Loucy (cell line): ENCODE measurements at regions not wholly inside any gene's neighbourhood (a gene's known extent, or its start where the extent isn't known, plus 50 kb on each side); places are given as distances from the start of the nearest gene placed in this dataset.

Experiments
- H2AFZ ChIP-seq: fragments of 200-600 bp; sonication (generic); 2 replicates; pipeline ENCODE4 v1.6.0; 2016; ENCODE audit warnings: antibody characterized with exemption, mild to moderate bottlenecking, low read length, moderate library complexity
- H3F3A ChIP-seq: fragments of 200-600 bp; 2 replicates; pipeline ENCODE4 v1.6.0; 2016; ENCODE audit warnings: antibody characterized with exemption, low read depth, mild to moderate bottlenecking
- H3K27me3 ChIP-seq: fragments of 200-600 bp; sonication (generic); 2 replicates; pipeline ENCODE4 v1.6.1; 2014; ENCODE audit warnings: low read length, mild to moderate bottlenecking; ENCODE audit not compliant: insufficient read depth, poor library complexity, severe bottlenecking
- H3K36me3 ChIP-seq: fragments of 200-600 bp; sonication (generic); 2 replicates; pipeline ENCODE4 v1.6.1; 2016; ENCODE audit warnings: low read length; ENCODE audit not compliant: insufficient read depth
- H3K4me1 ChIP-seq: fragments of 200-600 bp; sonication (generic); 2 replicates; pipeline ENCODE4 v1.5.1; 2014; ENCODE audit warnings: low read length, mild to moderate bottlenecking; ENCODE audit not compliant: insufficient read depth, poor library complexity, severe bottlenecking
- H3K4me2 ChIP-seq: fragments of 200-600 bp; sonication (generic); 2 replicates; pipeline ENCODE4 v1.6.0; 2014; ENCODE audit warnings: antibody characterized with exemption, low read length, low read depth, mild to moderate bottlenecking; ENCODE audit not compliant: poor library complexity, severe bottlenecking
- H3K4me3 ChIP-seq: fragments of 200-600 bp; sonication (generic); 2 replicates; pipeline ENCODE4 v1.5.1; 2014; ENCODE audit warnings: low read length, mild to moderate bottlenecking, mixed read lengths; ENCODE audit not compliant: poor library complexity, severe bottlenecking
- H3K79me2 ChIP-seq: fragments of 200-600 bp; sonication (generic); 2 replicates; pipeline ENCODE4 v1.6.1; 2014; ENCODE audit warnings: low read length; ENCODE audit not compliant: insufficient read depth
- H3K9ac ChIP-seq: fragments of 200-600 bp; sonication (generic); 2 replicates; pipeline ENCODE4 v1.6.0; 2014; ENCODE audit warnings: mild to moderate bottlenecking, low read depth, low read length, moderate library complexity; ENCODE audit not compliant: poor library complexity, severe bottlenecking
- H3K9me2 ChIP-seq: fragments of 200-600 bp; sonication (generic); replicated peaks from 2 replicates; pipeline ENCODE4 v1.6.1; 2016; ENCODE audit warnings: low read depth, low read length, mixed read lengths
- H3K9me3 ChIP-seq: fragments of 200-600 bp; sonication (generic); 2 replicates; pipeline ENCODE4 v1.6.1; 2014; ENCODE audit warnings: mild to moderate bottlenecking, antibody characterized with exemption, low read length, low read depth; ENCODE audit not compliant: insufficient read depth
- H4K20me1 ChIP-seq: fragments of 200-600 bp; sonication (generic); 2 replicates; pipeline ENCODE4 v1.6.0; 2014; ENCODE audit warnings: antibody characterized with exemption, low read length, mild to moderate bottlenecking; ENCODE audit not compliant: insufficient read depth, poor library complexity, severe bottlenecking
- CTCF ChIP-seq: fragments of 200-600 bp; sonication (generic); conservative IDR thresholded peaks from 2 replicates; pipeline ENCODE4 v1.5.1; 2014; ENCODE audit warnings: mild to moderate bottlenecking, antibody characterized with exemption, low read length
- EZH2phosphoT487 ChIP-seq: fragments of 200-600 bp; IDR thresholded peaks from 2 replicates; pipeline ENCODE4 v1.6.1; 2018; ENCODE audit warnings: antibody characterized with exemption, mild to moderate bottlenecking, moderate library complexity, borderline replicate concordance

GRCh38 chr17:69921046-69921445 lies 154.0 kb upstream of the KCNJ16 start:
- no peaks in the 10 kb centered on the region for H4K20me1 ChIP-seq
- H3F3A ChIP-seq, result no peaks in the 10 kb centered on the region
- H3K27me3 ChIP-seq, result no peaks in the 10 kb centered on the region
- TF ChIP-seq EZH2phosphoT487 (no peak), CTCF (no peak)
- no peak overlapping the region for H3K9ac ChIP-seq
- H3K9me3 ChIP-seq, result no peaks in the 10 kb centered on the region
- H2AFZ ChIP-seq, result no peak overlapping the region
- H3K4me3 ChIP-seq, result no peak overlapping the region
- H3K4me1 ChIP-seq, result no peaks in the 10 kb centered on the region
- no peak overlapping the region for H3K4me2 ChIP-seq
- H3K9me2 ChIP-seq, result no peaks in the 10 kb centered on the region
- no peaks in the 10 kb centered on the region for H3K36me3 ChIP-seq
- H3K79me2 ChIP-seq, result no peaks in the 10 kb centered on the region

- no peak overlapping the region for H3K4me2 ChIP-seq
- no peaks in the 10 kb centered on the region for H3K4me1 ChIP-seq
- H2AFZ ChIP-seq, result no peak overlapping the region
- no peak overlapping the region for H3K4me3 ChIP-seq
- no peaks in the 10 kb centered on the region for H3K27me3 ChIP-seq
- no peaks in the 10 kb centered on the region for H3K9me2 ChIP-seq
- no peaks in the 10 kb centered on the region for H3K79me2 ChIP-seq
- no peaks in the 10 kb centered on the region for H3F3A ChIP-seq
- H3K36me3 ChIP-seq, result no peaks in the 10 kb centered on the region
- TF ChIP-seq CTCF, result no peak
- TF ChIP-seq EZH2phosphoT487, result no peak
- H4K20me1 ChIP-seq, result no peaks in the 10 kb centered on the region
- H3K9ac ChIP-seq, result no peak overlapping the region
- no peaks in the 10 kb centered on the region for H3K9me3 ChIP-seq
Observed at GRCh38 chr17:69928611-69929010, 146.4 kb upstream of the KCNJ16 start.

- Histone ChIP-seq H3K4me1 (no peaks in the 10 kb centered on the region), H3F3A (no peaks in the 10 kb centered on the region), H3K4me2 (no peak overlapping the region), H3K36me3 (no peaks in the 10 kb centered on the region), H3K9me2 (no peaks in the 10 kb centered on the region), H3K27me3 (no peaks in the 10 kb centered on the region), H2AFZ (no peak overlapping the region), H4K20me1 (no peaks in the 10 kb centered on the region), H3K9me3 (no peaks in the 10 kb centered on the region), H3K79me2 (no peaks in the 10 kb centered on the region), H3K9ac (no peak overlapping the region), H3K4me3 (no peak overlapping the region)
- no peak for TF ChIP-seq CTCF
- no peak for TF ChIP-seq EZH2phosphoT487
Observed at GRCh38 chr17:69936996-69937395, 138.0 kb upstream of the KCNJ16 start.
